ENCODE measurements at regions not wholly inside any gene's neighbourhood (a gene's known extent, or its start where the extent isn't known, plus 50 kb on each side); places are given as distances from the start of the nearest gene placed in this dataset.
"Not testable (repeated sequence)": the region's sequence is repeated elsewhere in the genome, so short reads cannot be mapped to it uniquely, and the experiment has no call there.

DNA sequence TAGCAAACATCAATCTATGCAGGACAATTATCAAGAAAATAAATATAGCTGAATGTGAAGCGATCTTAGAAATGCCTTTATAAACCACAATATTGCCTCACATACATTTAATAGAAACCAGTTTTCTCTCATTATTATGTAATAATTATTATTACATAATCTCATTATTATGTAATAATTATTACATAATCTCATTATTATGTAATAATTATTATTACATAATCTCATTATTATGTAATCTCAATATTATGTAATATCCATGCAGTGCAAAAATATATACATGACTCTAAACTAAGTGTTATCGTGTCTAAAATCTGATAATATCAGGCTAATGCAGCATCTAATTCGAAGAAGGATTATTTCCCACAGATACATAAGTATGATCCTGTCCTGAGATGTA is 563.9 kb upstream of the SEMA6A start:
- no peak for DNase-seq (ENCODE audit: low spot score)

DNA sequence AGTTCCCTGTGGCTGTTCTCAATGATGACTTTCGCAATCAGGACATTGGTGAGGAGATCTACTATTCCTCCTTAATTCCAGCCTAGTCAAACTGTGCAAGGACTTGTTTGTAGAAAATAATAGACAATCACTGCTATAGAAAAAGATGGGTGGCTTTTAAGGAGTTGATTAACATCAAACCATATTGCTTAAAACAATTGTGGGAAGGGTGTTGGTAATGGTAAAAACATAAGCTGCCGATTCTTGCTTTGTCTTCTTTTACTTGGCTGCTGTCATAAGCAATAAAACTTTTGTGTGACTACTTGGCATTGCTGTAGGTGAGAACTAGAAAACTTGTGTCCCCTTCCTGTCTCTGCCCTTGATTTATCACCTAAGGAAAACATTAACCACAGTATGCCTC is 561.2 kb upstream of the SEMA6A start:
- DNase-seq (ENCODE audit: low spot score) = no peak

DNA sequence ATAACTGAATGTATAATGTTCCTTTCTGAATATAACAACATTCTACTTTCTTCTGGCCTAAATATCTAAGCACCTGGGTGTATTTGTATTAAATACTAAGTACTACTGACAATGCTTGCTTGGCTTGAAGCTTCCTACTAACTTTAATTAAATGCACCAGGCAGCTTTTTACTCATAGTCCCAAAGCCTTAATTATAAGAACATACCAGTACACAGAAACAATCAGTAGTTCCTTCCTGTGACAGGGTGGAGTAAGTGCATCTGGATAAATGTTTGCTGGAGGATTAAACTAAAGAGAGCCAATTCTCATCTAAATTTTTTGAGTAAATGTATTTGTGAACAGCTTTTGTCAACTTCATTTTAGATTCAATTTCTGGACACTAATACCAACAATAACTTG is 558.6 kb upstream of the SEMA6A start:
- DNase-seq (ENCODE audit: low spot score) = no peak

DNA sequence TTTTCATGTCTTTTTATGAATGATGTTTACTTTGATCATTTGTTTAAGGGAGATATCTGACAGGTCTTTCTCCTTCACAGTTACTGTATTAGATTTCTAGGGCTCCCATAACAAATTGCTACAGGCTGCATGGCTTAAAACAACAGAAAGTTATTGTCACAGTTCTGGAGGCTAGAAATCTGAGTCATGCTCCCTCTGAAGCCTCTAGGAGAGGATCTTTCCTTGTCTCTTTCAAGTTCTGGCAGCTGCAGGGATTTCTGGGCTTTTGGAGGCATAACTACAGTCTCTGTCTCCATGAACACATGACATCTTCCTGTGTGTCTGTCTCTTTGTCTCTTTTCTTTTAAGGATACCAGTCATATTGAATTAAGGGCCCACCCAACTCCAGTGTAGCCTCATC is 557.3 kb upstream of the SEMA6A start:
- DNase-seq (ENCODE audit: low spot score) = no peak

DNA sequence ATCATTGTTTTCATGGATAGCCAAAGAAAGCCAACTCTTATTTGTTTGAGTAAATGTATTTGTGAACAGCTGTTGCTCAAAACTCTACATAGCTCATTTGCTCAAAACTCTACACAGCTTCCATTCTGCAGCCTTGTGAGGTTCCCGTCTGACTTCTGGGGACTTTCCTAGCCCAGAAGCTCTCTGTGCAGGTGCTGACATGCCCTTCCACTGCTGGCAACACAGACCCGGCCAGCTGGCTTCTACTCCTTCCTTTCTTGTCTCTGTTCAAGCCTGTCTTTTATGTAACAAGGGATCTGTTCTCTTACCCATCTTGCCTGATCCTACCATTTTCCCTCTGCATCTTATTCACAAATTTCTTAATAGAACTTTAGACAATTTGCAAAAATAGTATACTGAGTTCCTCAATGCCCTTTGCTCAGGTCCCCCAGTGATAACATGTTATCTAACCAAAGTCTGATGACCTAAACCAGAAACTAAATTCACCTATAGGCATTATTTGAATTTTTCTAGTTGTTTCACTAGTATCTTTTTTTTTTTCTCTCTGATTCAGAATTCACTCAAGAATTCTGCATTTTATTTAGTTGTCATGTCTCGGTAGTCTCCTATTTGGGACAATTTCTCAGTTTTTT is 556.5 kb upstream of the SEMA6A start:
- no peak for DNase-seq (ENCODE audit: low spot score)

DNA sequence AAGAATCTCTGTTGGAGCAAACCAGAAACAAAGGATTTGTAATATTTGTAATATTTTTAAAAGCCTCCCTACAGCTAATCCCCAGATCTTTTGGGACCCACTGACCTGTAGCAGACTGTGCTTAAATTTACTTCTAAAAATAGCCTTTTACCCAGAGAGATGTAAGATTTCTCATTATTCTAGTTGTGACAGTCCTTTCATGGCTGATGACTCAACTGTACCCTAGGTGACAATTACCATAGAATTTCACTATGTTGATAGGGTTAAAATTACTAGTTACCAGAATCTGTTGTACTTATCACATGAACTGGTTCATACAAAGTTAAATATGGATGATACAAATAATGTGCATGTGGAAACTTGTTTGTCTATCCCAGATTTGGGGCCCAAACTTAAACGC is 543.9 kb upstream of the SEMA6A start:
- DNase-seq (ENCODE audit: low spot score) = no peak

DNA sequence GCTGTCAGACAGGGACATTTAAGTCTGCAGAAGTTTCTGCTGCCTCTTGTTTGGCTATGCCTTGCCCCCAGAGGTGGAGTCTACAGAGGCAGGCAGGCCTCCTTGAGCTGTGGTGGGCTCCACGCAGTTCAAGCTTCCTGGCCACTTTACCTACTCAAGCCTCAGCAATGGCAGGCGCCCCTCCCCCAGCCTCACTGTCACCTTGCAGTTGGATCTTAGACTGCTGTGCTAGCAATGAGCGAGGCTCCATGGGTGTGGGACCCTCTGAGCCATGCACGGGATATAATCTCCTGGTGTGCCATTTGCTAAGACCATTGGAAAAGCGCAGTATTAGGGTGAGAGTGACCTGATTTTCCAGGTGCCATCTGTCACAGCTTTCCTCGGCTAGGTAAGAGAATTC is 542.7 kb upstream of the SEMA6A start:
- not testable (repeated sequence) for DNase-seq (ENCODE audit: low spot score)

DNA sequence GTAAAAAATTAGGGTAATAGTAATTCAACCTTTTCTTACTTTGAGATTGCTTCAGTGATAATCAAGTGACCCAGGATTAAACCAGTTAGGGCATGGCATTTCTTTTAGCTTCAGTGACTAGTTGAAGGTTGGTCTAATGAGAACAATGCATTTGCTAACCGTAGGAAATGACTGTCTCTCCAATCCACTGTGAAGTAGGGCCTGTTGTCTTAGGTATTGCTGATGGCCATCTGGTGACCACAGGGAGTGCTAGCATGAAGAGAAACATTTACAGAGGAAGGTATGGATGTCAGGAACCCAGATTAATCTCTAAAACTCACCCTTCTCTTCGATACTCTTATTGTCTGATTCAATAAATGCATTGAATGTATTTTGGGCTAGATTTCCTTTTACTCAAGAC is 535.9 kb upstream of the SEMA6A start:
- DNase-seq (ENCODE audit: low spot score) = no peak

DNA sequence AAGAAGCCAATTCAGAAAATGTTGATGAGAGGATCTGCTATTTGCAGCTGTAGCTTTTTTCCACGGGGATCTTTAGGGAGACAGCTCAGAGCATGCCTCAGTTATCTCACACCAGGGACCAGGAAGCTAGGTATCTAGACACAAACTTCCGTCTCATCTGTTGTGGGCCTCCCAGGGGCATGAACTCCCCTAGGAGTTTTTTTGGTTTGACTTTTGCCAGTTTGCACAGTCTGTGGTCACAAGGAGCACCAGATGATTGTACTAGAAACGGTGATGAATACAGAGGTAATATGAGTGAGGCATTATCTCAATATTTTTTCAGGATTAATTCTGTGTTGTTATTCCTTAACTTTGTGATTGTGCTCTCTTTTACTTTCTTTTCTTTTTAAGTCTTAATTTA is 533.2 kb upstream of the SEMA6A start:
- DNase-seq (ENCODE audit: low spot score) = no peak

DNA sequence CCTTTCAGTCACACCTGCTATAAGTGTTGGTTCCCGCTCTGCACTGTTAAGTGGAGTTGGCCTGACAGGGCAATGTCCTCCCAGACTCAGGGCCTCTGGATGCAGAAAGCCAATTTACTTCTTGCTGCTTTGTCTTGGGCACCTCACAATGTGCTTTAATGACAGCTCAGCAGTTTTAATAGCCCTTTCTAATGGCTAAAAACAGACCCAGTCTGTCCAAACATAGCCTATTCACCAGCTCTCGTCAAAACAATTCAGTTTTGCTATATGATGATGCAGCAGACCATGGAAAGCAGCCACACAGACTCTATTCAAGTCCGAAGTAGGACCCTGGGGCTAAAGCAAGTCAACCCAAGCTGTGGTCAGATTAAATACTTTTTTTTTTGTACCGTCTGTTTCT is 529.1 kb upstream of the SEMA6A start:
- DNase-seq (ENCODE audit: low spot score) = no peak

DNA sequence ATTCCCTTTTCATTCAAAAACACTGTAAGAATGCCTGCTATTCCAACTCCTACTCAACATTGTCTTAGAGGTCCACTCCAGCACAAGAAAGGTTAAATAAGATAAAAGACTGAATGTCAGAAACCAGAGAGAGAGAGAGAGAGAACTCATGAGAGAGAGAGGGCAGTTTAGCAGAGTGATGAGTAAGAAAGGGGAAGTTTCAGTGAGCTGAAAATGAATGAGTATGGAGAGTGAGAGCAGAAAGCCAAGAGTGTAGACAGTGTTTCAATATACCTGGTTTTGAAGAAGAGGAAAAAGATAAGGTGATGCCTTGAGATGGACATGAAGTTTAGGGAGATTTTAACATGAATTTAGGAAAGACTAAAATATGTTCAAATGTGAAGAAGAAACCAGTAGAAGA is 528.0 kb upstream of the SEMA6A start:
- DNase-seq (ENCODE audit: low spot score) = no peak

DNA sequence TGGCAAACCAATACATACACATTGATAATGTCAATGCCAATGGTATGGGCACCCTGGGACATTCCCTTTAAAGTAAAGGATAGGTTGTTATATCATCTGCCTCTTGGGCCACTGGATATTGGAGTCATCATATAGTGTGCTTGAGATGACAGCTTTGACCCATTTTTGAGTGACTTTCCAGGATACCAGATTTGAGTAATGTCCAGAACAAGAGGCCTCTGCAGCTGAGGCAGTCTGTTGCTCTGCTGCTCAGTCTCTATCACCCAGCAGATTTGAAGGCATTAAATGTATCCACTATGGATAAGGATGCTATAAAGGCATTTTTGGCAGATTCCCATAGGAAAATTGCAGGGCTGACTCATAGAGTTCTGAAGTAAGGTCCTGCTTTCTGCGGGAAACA is 525.6 kb upstream of the SEMA6A start:
- DNase-seq (ENCODE audit: low spot score) = no peak

DNA sequence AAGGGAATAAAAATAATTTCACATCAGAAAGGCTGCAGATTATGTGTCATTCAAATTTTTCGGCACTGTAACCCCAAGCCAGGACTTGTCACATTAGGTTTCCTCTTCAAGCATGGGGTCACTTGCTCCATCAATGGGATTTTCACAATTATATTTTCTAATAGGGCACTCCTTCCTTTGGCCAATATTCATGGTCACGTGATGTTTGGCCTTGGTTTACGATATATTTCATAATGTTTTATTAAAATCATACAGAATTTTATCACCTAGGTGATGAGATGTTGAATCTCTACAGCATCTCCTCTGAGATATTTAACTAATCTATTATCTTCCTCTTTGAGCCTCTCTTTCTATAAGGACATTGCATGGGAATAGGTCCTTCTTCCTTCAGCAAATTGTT is 523.5 kb upstream of the SEMA6A start:
- no peak for DNase-seq (ENCODE audit: low spot score)

DNA sequence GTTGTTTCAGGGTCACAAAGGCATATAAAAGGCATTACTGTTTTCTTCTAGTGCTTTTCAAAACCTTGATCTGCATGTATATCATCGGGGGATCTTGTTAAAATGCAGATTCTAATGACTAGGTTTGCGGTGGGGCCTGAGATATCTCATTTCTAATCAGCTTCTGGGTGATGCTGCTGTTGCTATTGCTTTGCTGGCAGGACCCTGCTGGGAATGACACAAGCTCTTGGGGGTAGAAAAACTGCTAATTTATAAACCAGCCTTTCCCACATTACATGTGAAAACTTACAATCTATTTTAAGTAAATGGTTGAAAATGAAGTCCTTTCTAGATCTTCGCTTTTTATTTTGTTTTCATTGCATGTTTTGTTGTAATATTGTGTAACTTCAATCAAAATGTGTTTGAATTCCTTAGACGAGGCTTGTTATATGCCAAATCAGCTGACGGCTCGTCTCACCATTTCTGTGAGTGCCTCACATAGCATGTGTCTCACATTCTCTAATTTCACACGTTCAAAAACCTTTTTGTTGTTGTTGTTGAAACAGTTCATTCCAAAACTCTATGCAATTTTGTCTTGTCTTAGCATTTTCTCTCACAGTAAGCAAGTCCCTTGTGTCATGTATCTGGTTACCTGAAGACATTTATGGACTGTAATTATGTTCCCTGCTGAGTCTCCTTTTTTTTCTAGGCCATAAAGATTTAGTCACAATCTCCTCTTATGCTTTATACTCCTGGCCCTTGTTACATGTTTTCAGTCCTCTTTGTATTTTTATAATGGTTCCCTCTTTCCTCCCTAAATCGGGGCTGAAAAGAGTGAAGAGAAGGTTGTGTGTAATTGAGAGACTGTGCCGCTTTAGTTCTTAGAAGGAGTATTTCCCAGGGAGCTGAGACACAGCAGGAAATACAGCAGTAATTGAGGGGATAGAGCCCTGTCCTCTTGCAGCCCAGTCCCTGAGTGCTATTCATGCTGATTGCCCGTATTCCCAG is 521.0 kb upstream of the SEMA6A start:
- DNase-seq (ENCODE audit: low spot score) = no peak

DNA sequence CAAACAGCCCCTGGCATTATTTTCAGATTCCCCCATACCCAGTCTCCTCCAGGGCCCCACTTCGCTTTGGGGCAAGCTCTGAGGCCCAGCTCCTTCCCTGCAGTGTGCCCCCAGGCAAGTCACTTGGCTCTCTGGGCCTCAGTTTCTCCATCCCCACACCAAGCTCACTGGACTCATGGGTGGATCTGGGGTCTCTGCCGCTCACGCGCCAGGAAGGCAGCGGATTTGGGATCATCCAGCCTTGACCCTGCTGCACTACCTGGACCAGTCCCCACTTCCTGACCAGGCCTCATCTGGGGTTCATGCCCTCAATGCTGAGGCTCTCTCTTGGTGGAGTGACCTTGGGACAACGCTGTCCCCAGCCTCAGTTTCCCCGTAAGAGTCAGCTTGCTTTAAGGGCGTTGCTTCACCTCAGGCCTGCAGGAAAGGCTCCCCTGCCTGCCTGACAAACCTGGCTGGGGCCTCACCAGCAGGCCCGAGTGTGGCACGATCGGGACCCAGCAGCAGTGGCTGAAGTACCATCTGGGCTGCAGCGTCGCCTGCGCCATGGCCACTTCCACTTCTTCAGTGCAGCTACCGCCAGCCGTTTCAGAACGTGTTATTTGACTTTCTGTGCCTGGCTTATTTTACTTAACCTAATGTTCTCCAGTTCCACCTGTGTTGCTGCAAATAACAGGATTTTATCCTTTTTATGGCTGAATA is 519.6 kb upstream of the SEMA6A start:
- no peak for DNase-seq (ENCODE audit: low spot score)

DNA sequence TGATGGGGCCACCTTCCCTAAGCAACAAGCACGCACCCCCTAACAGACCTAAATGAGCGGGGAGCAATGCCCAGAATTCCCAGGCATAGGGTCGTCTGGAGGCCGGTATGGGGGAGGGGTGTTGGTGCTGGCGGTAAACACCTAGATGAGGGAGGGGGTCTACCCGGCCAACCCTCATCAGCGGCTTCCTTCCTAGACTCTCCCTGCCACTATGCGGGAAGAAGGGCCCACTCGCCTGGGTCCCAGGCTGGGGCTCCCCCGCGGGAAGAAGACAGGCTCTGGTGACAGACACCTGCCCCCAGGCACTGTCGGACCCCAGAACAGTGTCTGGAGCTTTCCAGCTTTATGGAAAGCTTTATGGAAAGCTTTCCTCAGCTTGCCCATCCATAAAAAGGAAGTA is 519.0 kb upstream of the SEMA6A start:
- DNase-seq (ENCODE audit: low spot score) = no peak

DNA sequence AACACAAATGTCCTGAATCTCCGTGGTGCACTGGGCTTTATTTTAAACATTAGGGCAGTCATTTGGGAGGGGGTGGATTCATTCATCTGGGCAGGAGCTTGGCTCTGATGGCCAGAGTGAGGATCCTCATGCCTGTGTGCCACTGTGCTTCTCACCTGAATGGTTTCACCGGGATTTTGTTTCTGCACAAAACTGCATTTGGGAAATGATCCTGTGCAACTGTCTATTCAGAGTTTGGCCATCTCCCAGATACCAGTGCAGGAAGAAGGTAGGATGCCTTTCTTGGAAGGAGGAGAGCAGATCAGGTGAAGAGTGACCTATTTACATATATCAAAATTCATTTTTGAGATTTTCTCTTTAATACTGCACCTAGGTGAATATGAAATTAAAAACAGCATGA is 514.4 kb upstream of the SEMA6A start:
- no peak for DNase-seq (ENCODE audit: low spot score)

DNA sequence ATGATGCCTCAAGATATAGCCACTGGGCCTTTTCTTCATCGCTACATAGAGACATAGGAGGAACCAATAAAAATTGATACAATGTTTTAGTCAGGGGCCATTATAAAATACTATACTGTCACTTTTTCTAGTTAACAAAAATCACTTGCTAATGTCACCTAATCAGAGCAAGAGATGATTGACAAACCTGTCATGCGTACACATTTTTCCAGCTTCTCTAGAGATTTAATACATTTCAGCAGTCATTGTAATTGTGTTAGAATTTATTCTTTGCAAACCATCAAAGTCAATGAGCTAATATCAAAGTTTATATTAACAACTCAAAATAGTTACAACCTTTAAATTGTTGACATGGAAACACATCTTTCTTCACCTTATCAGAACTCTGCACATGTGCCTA is 513.6 kb upstream of the SEMA6A start:
- DNase-seq (ENCODE audit: low spot score) = no peak

DNA sequence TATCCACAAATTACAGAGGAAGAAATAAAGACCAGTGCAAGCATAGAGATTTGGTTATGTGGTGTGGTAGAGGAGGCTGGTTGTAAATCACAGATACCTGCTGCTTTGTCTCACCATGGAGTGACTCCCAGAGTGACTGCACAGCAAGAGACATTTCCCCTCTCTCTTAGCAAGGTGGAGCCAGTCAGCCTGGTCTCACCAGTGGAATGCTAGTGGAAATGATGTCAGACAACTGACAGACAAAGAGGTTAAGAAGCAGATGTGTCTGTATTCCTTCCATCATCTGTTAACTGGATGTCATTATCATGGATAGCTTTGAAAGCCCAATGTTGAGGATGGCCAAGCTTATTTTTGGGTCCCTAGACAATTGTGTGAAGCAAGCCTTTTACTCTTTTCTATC is 509.4 kb upstream of the SEMA6A start:
- peak; percentile 10 for DNase-seq (ENCODE audit: low spot score)

DNA sequence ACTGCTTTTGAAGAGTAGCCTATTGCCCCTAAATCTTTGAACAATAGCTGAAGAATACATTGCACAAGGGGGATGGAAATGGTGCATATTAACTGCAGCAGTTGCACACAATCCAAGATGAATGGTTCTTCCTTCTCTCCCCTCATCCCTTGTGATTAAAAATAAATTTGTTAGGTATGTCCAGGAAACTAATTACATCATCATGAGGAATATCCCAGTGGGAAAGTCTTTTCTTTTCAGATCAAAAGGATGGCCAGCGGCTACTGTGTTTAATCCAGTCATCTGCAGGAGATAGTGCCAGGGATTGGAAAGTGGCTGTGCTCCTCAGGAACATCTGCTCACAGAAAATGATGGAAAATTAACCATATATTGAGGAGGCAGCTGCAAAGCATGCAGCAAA is 508.4 kb upstream of the SEMA6A start:
- no peak for DNase-seq (ENCODE audit: low spot score)

DNA sequence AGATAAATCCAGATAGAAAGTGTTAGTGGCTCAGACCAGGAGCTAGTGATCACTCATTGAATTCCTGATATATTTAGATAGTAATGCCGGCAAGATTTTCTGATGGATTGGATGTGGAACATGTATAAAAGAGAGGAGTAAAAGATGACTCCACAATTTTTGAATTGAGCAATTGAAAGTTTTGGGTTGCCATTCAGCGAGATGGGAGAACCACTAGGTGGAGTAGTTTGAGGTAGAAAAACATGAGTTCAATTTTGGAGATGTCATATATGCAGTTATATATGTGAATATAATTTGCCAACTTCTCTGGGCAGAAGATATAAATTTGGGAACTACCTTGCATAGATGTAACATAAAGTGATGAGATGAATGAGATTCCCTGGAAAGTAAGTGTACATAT is 502.5 kb upstream of the SEMA6A start:
- DNase-seq (ENCODE audit: low spot score) = peak; percentile 5

DNA sequence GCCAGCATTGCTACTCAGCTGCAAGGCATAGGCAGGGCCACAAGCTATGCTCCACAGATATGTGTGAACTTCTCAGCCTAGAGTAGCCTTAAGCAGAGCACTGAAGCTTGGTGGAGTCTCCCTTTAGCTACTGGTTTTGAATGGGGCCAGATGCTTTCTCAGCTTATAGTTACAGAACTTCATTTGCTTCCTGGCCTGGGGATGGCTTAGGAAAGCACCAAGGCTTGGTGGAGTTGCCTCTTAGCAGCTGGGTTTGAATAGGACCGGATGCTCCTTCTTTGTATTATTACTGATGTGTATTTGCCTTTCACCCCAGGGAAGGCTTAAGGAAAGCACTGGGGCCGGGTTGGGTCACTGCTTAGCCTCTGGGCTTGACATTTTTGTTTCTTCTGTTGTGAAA is 497.8 kb upstream of the SEMA6A start:
- DNase-seq (ENCODE audit: low spot score) = no peak

DNA sequence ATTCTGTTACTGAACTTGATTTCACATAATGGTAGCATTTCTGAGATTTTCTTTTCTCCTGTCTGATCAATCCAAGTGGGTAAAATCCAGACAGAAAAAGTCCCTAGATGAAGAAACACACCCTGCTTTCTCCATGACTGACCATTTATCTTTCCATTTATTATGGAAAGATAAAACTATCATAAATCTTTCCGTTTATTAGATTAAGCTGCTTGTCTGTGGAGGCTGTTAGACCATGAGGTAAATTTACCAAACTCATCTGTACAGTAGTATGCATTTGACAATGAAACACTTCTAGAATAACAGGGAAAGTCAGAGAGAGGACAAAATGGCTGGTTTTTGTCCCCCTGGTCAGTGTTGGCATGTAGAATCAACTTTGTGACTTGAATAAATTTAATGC is 491.2 kb upstream of the SEMA6A start:
- no peak for DNase-seq (ENCODE audit: low spot score)
